SK-N-SH (cell line): ENCODE measurements at regions not wholly inside any gene's neighbourhood (a gene's known extent, or its start where the extent isn't known, plus 50 kb on each side); places are given as distances from the start of the nearest gene placed in this dataset.
"Not testable (repeated sequence)": the region's sequence is repeated elsewhere in the genome, so short reads cannot be mapped to it uniquely, and the experiment has no call there.

Source experiments
- CTCF ChIA-PET: fragments of 300-600, 350-600 bp; formaldehyde crosslinking; extraction: SDS; loops from one replicate; lab custom pipeline; 2021; lab: Yijun Ruan, JAX
- POLR2A ChIA-PET: fragments of 350-600 bp; sonication (Branson Sonifier 250); formaldehyde crosslinking; extraction: SDS; loops from one replicate; lab custom pipeline; 2020; ENCODE audit warnings: antibody characterized with exemption, inconsistent platforms; lab: Yijun Ruan, JAX
- DNase-seq: peaks from one replicate; pipeline ENCODE4 v3.0.0; 2012
- H2AFZ ChIP-seq: fragments of 200-600 bp; sonication (generic); 2 replicates; pipeline ENCODE4 v1.8.1; 2016; ENCODE audit warnings: antibody characterized with exemption, mild to moderate bottlenecking, low read depth
- H3F3A ChIP-seq: fragments of 200-600 bp; sonication (generic); replicated peaks from 2 replicates; pipeline ENCODE3; 2016; ENCODE audit warnings: antibody characterized with exemption, mild to moderate bottlenecking; ENCODE audit not compliant: insufficient read depth
- H3K27ac ChIP-seq, 2 experiments: fragments of 200-500 bp in 1 of 2; fragments of 200-600 bp in 1 of 2; sonication (Bioruptor generic) in 1 of 2; sonication (generic), shearing (Covaris generic) in 1 of 2; 2 replicates each; pipeline versions ENCODE4 v1.5.1 to v1.6.1; 2014 to 2016; ENCODE audit warnings: low read depth in 2 of 2, inconsistent platforms in 1 of 2, low read length in 1 of 2, mild to moderate bottlenecking in 1 of 2, mixed read lengths in 1 of 2
- H3K27me3 ChIP-seq: fragments of 200-600 bp; sonication (generic), shearing (Covaris generic); 2 replicates; pipeline ENCODE4 v1.6.1; 2016; ENCODE audit warnings: mixed run types; ENCODE audit not compliant: insufficient read depth
- H3K36me3 ChIP-seq, 2 experiments: fragments of 200-500 bp in 1 of 2; fragments of 200-600 bp in 1 of 2; sonication (Bioruptor generic) in 1 of 2; sonication (generic) in 1 of 2; replicated peaks in 1 of 2; 2 replicates each; pipeline versions ENCODE3 to v1.5.1; 2014 to 2016; ENCODE audit warnings: low read length in 1 of 2, mild to moderate bottlenecking in 1 of 2; ENCODE audit not compliant: insufficient read depth in 2 of 2, control insufficient read depth in 1 of 2
- H3K4me1 ChIP-seq, 2 experiments: fragments of 200-500 bp in 1 of 2; fragments of 200-600 bp in 1 of 2; sonication (Bioruptor generic) in 1 of 2; sonication (generic), shearing (Covaris generic) in 1 of 2; 2 replicates each; pipeline versions ENCODE4 v1.5.1 to v1.6.1; 2014 to 2016; ENCODE audit warnings: low read depth in 1 of 2, low read length in 1 of 2, mixed run types in 1 of 2; ENCODE audit not compliant: insufficient read depth in 2 of 2, control insufficient read depth in 1 of 2
- H3K4me2 ChIP-seq: fragments of 200-600 bp; sonication (generic), shearing (Covaris generic); 2 replicates; pipeline ENCODE4 v1.6.1; 2017; ENCODE audit warnings: mixed run types
- H3K4me3 ChIP-seq, 2 experiments: fragments of 200-500 bp in 1 of 2; fragments of 200-600 bp in 1 of 2; sonication (Bioruptor generic) in 1 of 2; sonication (generic), shearing (Covaris generic) in 1 of 2; 2 replicates each; pipeline versions ENCODE4 v1.5.1 to v1.8.1; 2014 to 2016; ENCODE audit warnings: low read depth in 2 of 2, inconsistent platforms in 1 of 2, low read length in 1 of 2, mild to moderate bottlenecking in 1 of 2, mixed read lengths in 1 of 2, moderate library complexity in 1 of 2
- H3K79me2 ChIP-seq: fragments of 200-600 bp; sonication (generic); 2 replicates; pipeline ENCODE4 v1.8.1; 2017; ENCODE audit warnings: mild to moderate bottlenecking; ENCODE audit not compliant: insufficient read depth
- H3K9ac ChIP-seq: fragments of 200-600 bp; sonication (generic); 2 replicates; pipeline ENCODE4 v1.6.1; 2017; ENCODE audit warnings: mixed run types
- H3K9me2 ChIP-seq: fragments of 200-600 bp; sonication (generic); 2 replicates; pipeline ENCODE4 v1.6.1; 2017; ENCODE audit warnings: mixed run types
- H3K9me3 ChIP-seq: fragments of 200-600 bp; sonication (generic); 2 replicates; pipeline ENCODE4 v1.6.1; 2017; ENCODE audit warnings: mixed run types, mild to moderate bottlenecking, moderate library complexity
- H4K20me1 ChIP-seq: fragments of 200-600 bp; sonication (generic); 2 replicates; pipeline ENCODE4 v1.6.1; 2017; ENCODE audit warnings: mild to moderate bottlenecking, mixed run types; ENCODE audit not compliant: insufficient read depth
- CHD2 ChIP-seq: fragments of 150-350 bp; IDR thresholded peaks from 2 replicates; pipeline ENCODE4 v1.6.1; 2018; ENCODE audit warnings: low read length; ENCODE audit not compliant: partially characterized antibody
- CTCF ChIP-seq: fragments of 200-600 bp; sonication (generic); IDR thresholded peaks from 2 replicates; pipeline ENCODE4 v1.6.1; 2017; ENCODE audit warnings: antibody characterized with exemption, mild to moderate bottlenecking, moderate library complexity
- EZH2phosphoT487 ChIP-seq: fragments of 200-600 bp; sonication (generic); IDR thresholded peaks from 2 replicates; pipeline ENCODE4 v1.6.1; 2017; ENCODE audit warnings: low read depth, mixed run types, mild to moderate bottlenecking, antibody characterized with exemption, moderate library complexity, borderline replicate concordance
- GABPA ChIP-seq: IDR thresholded peaks from 2 replicates; pipeline ENCODE4 v1.4.0; 2012; ENCODE audit warnings: low read depth, mild to moderate bottlenecking
- GATA2 ChIP-seq: sonication (generic); formaldehyde crosslinking; IDR thresholded peaks from 2 replicates; pipeline ENCODE4 v1.5.0; 2020; ENCODE audit warnings: mild to moderate bottlenecking, missing genetic modification reagents
- MXI1 ChIP-seq: IDR thresholded peaks from 2 replicates; pipeline ENCODE4 v1.6.1; 2012; ENCODE audit warnings: mild to moderate bottlenecking, low read depth, low read length, improper control_type of control experiment
- RAD21 ChIP-seq: IDR thresholded peaks from 2 replicates; pipeline ENCODE4 v1.6.1; 2012; ENCODE audit warnings: mild to moderate bottlenecking, low read length
- SMC3 ChIP-seq: IDR thresholded peaks from 2 replicates; pipeline ENCODE4 v1.6.1; 2012; ENCODE audit warnings: low read depth, low read length, improper control_type of control experiment
- TEAD4 ChIP-seq: IDR thresholded peaks from 2 replicates; pipeline ENCODE4 v1.4.0; 2012; ENCODE audit warnings: mild to moderate bottlenecking, borderline replicate concordance; ENCODE audit not compliant: insufficient read depth
- YY1 ChIP-seq: IDR thresholded peaks from 2 replicates; pipeline ENCODE4 v1.4.0; 2012; ENCODE audit warnings: low read depth, mild to moderate bottlenecking
- WGBS: methylation state at CpG from one replicate; pipeline ENCODE4 v1.1.6; 2017; ENCODE audit warnings: low lambda C conversion rate; 5-methylcytosine and 5-hydroxymethylcytosine counted together
- TF ChIP-seq, protein P1 (sequence below): fragments of 150-350 bp; IDR thresholded peaks from 2 replicates; pipeline ENCODE4 v1.6.1; 2016; ENCODE audit warnings: mild to moderate bottlenecking, low read depth, low read length
- TF ChIP-seq, protein P2 (sequence below): IDR thresholded peaks from 2 replicates; pipeline ENCODE4 v1.4.0; 2012; ENCODE audit warnings: low read depth

GRCh38 chr15:36047018-36047716 is 501.2 kb upstream of the DPH6 start:
- H3K9ac ChIP-seq, DNase-seq, H3K4me1 ChIP-seq, H3K79me2 ChIP-seq, H3K27ac ChIP-seq, H3K9me2 ChIP-seq, H3K4me2 ChIP-seq, POLR2A ChIA-PET, H4K20me1 ChIP-seq, H3F3A ChIP-seq, H2AFZ ChIP-seq, H3K9me3 ChIP-seq, H3K36me3 ChIP-seq, H3K27me3 ChIP-seq, H3K4me3 ChIP-seq: not testable (repeated sequence)
- WGBS, result 89% methylated on average over 8 of the region's 36 CpGs
- CTCF ChIA-PET, result interaction anchor here (1.5 kb wide), 1 partner anchor 12 kb away, joined by 3 read pairs; no protein-coding TSS in a partner anchor

- no peak for DNase-seq
- Histone ChIP-seq H3K9me3 (0 out of 2 replicates have a peak, but pooled peaks cover 8% of the 10 kb centered on the region), H4K20me1 (no peaks in the 10 kb centered on the region), H2AFZ (no peak overlapping the region), H3K27ac (no peak overlapping the region), H3F3A (no peaks in the 10 kb centered on the region), H3K4me3 (no peak overlapping the region), H3K9me2 (no peaks in the 10 kb centered on the region), H3K27me3 (no peaks in the 10 kb centered on the region), H3K36me3 (no peaks in the 10 kb centered on the region), H3K79me2 (no peaks in the 10 kb centered on the region), H3K4me1 (no peaks in the 10 kb centered on the region), H3K9ac (no peak overlapping the region), H3K4me2 (no peak overlapping the region)
- ChIA-PET POLR2A (no interaction called here), CTCF (no interaction called here)
- 93% methylated on average over 1 of the region's 1 CpG for WGBS
- TF ChIP-seq MXI1, result no peak
- peak; percentile 24; the same call in 1 of the 2 replicates for TF ChIP-seq RAD21
Observed at GRCh38 chr15:36050899-36051298, 504.9 kb upstream of the DPH6 start.

- H3K36me3 ChIP-seq, H3K9me3 ChIP-seq, DNase-seq, H4K20me1 ChIP-seq, H3F3A ChIP-seq, CTCF ChIA-PET, H3K9ac ChIP-seq, H3K27ac ChIP-seq, H2AFZ ChIP-seq, H3K4me2 ChIP-seq, H3K9me2 ChIP-seq, H3K27me3 ChIP-seq, POLR2A ChIA-PET, H3K4me1 ChIP-seq, H3K79me2 ChIP-seq: not testable (repeated sequence)
- 50% methylated on average over 1 of the region's 1 CpG for WGBS
- H3K4me3 ChIP-seq, result 0 out of 4 replicates have a peak overlapping the region, but pooled peaks of 1 of the 2 experiments have one; percentile 1
Observed at GRCh38 chr15:36052641-36053040, 506.7 kb upstream of the DPH6 start.

DNA sequence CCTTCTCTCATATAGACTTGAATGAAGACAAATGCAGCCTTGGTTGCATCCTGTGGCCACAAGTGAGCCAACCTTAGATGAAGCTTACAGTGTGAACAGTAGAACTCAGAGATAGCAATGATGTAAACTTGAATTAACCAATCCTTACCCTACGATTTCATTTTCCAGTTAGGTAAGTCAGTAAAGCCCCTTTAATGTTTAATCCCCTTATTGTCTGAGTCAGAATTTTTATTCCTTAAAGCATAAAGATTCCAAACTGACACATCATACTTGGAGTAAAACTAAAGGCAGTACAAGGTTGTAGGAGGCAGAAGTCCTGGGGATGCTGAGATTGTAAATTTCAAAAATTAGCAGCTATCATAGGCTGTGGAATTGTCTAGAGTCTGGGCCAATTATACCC is 507.8 kb upstream of the DPH6 start:
- H3K27ac ChIP-seq, result no peak overlapping the region
- CTCF ChIA-PET, result no interaction called here
- TF ChIP-seq YY1 (no peak), GATA2 (no peak), TEAD4 (no peak), GABPA (no peak), EZH2phosphoT487 (no peak), SMC3 (no peak), CHD2 (no peak), CTCF (no peak)
- TF ChIP-seq, protein P1, sequence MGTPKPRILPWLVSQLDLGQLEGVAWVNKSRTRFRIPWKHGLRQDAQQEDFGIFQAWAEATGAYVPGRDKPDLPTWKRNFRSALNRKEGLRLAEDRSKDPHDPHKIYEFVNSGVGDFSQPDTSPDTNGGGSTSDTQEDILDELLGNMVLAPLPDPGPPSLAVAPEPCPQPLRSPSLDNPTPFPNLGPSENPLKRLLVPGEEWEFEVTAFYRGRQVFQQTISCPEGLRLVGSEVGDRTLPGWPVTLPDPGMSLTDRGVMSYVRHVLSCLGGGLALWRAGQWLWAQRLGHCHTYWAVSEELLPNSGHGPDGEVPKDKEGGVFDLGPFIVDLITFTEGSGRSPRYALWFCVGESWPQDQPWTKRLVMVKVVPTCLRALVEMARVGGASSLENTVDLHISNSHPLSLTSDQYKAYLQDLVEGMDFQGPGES, result no peak
- TF ChIP-seq, protein P2, sequence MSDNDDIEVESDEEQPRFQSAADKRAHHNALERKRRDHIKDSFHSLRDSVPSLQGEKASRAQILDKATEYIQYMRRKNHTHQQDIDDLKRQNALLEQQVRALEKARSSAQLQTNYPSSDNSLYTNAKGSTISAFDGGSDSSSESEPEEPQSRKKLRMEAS, result no peak

More for the DNA sequence above, 507.8 kb upstream of the DPH6 start:
- no peaks in the 10 kb centered on the region for H3K9me2 ChIP-seq
- H3K9ac ChIP-seq, result no peak overlapping the region
- POLR2A ChIA-PET, result no interaction called here
- H2AFZ ChIP-seq, result no peak overlapping the region
- no peaks in the 10 kb centered on the region for H3K79me2 ChIP-seq
- no peaks in the 10 kb centered on the region for H4K20me1 ChIP-seq
- H3K4me3 ChIP-seq, result no peak overlapping the region
- 0 out of 2 replicates have a peak, but pooled peaks cover 8% of the 10 kb centered on the region for H3K9me3 ChIP-seq
- H3K4me2 ChIP-seq, result no peak overlapping the region
- 48% methylated on average over 1 of the region's 1 CpG for WGBS
- H3F3A ChIP-seq, result no peaks in the 10 kb centered on the region
- no peak for DNase-seq
- no peaks in the 10 kb centered on the region for H3K27me3 ChIP-seq
- no peaks in the 10 kb centered on the region for H3K36me3 ChIP-seq
- no peaks in the 10 kb centered on the region for H3K4me1 ChIP-seq
